Fibroblast of skin of right quadriceps (primary cell): ENCODE measurements at regions not wholly inside any gene's neighbourhood (a gene's known extent, or its start where the extent isn't known, plus 50 kb on each side); places are given as distances from the start of the nearest gene placed in this dataset.

Source experiments
- DNase-seq: peaks from one replicate; pipeline ENCODE4 v3.0.0-alpha.2; 2013

DNA sequence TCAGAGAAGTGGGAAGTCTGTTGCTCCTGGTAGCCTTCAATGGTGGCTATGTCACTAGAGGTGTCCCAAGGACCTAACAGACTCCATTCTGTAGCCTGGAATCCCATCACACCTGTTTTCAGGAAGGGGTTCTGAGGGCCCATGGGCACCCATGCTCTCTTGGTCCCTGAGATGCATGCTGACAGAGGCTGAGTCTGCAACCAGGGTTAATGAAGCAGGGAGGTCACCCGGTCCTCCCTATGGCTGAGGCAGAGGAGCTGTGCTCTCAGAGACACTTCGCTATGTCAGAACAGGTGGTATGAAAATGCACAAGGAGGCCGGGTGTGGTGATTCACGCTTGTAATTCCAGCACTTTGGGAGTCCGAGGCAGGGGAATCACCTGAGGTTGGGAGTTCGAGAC is 452.1 kb downstream of the TCERG1L start:
- DNase-seq: no peak

DNA sequence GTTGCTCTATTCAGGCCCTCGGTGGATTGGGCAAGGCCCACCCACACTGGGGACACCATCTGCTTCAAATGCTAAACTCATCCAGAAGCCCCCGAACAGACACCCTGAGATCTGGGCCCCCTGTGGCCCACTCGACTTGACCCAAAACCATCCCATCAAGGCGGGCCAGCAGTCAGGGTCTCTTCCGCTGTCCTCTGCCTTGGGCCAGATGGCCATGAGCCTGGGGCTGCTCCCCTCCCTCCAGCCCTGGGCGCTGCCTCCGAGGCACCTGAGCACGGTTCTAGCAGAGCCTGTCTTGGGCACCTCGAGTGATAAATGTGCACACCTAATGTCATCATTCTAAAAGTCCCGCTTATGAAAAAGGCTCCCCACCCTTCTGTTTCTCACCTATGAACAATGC is 449.4 kb downstream of the TCERG1L start:
- DNase-seq: no peak

DNA sequence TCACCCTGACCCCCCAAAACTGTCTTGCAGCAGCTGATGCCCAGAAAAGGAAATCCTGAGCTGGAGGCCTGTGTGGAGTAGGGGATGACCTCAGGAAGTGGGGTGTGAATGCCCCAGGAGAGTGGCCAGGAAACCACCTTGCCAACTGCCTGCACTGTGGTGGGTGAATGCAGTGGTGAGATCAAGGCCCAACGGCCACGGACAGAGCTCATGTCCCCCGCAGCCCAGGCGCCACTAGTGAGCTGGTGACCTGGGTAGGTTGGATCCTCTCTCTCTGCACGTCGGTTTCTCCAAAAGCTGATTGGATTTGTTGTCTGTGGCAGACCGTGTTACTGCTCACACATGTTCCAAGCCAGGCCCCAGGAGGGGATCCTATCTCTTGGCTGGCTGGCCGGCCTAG is 448.9 kb downstream of the TCERG1L start:
- DNase-seq: no peak

DNA sequence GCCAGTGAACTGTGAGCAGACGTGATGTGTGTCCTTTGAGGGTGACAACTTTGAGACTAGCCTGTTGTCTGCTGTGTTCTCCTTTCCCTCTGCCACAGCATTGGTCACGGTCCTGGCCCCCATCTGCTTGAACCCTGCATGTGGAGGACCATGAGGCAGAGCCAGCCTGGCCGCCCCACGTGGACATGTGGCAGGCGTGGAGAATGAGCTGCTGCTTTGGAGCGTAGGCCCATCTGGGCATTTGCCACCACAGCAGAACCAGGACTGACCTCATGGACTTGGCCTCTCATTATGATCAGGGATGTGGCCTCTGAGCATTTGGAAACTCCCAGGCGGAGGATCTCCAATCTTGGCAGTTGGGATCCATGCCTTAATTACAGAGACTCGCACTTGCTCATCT is 448.5 kb downstream of the TCERG1L start:
- DNase-seq: no peak

DNA sequence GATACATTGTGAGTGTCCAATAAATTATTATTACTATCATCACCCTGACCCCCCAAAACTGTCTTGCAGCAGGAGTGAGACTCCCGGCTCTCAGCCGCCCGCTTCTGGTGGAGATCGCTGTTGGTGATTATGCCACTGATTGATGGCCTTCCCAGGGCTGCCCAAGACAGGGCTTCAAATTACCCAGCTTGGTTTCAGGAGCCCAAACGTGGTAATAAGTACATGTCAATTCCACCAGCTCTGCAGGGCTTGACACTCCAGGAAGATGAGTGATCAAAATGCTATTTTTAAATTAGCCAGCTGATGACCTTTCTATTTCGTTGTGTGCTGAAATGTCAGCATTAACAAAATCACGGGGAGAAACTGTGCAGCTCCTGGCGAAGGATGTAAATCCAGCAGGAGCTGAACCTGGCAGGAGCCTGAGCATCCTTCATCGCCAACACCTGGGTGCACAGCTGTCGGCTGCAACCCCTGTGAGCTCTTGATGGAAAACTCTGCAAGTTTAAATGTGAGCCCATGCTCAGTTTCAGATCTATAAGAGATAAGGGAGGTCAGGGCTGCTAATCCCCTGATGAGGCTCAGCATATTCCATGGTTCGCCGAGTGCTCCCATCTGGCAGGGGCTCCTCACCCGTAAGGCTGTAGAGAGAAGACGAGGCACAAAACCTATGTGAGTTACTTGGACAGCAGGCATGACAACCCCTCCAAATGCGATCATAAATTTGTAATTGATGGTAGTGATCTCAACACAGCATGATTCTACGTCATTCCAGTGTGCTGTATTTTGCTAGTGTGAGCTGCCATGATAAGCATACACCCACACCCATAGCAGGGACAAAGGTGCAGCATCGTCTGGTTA is 446.3 kb downstream of the TCERG1L start:
- no peak for DNase-seq

DNA sequence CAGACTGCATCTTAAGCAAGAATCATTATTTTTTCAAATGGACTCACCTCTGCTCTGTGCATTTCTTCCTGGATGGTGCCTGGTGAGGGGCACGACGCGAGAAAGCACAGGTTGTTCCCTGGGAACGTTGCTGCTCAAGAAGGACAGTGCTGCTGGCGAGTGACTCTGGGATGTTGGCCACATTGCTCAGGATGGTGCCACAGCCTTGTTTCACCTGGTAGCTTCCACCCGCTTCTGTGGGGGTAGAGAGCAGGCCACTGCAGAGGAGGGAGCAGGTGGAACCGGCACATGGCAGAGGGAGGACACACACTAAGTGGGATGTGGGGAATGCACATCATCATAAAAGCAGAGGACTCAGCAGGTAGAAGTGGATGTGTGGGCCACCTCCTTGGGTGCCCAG is 444.7 kb downstream of the TCERG1L start:
- DNase-seq: no peak

DNA sequence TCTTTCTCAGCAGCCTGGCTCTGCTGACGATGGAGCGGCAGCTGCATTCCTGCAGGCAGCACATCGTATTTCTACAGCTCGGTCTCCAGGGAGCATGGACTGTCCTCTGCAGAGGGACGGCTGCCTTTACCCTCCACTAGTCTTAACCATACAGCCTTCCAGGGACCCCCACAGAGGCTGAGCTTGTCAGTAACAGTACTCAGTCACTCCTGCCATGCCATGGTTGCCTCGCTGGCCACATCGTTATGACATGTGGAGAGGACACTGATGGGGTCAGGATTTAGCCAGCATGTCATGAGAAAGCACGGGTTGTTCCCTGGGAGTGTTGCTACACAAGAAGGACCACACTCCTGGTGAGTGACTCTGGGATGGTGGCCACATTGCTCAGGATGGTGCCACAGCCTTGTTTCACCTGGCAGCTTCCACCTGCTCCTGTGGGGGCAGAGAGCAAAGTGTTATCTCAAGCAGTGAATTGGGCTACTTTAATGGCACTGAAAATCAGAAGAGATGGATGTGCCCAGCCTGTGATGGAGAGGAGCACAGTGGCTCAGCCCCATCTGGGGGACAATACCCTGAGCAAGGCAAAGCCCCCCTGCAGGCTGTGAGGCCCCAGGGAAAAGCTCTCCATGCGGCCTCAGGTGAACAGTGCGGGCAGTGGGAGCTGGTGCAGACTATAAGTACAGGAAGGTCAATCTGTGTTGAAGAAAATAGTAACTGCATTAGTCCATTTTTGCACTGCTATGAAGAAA is 443.9 kb downstream of the TCERG1L start:
- no peak for DNase-seq

DNA sequence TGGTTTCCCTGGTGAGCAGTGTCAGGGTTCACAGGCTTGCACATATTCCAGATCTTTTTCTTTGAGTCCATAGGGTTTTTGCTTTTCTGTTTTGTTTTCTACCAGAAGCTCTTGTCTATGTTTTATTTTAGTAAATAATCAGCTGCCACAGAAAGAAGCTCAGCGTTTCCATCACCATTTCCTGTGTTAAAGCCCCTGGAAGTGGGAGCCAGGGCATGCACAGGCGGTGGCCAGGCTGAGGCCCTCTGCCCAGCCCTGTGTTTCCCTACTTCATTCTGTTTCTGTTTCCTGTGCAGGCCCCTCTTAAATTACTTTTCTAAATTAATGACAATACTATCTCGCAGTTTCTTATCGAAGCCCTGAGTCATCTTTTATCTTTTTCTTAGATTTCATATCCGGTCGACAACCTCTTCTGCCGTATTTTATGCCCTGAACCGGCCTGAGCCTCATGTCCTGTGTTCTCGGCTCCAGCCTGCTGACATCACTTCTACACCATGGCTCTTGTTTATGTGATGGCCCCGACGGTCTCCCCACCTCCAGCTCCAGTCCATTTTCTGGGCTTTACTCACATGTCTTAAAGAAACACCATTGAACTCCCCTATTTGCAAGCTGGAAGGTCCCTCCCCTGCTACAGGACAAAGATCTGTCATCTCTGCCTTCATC is 442.2 kb downstream of the TCERG1L start:
- no peak for DNase-seq

DNA sequence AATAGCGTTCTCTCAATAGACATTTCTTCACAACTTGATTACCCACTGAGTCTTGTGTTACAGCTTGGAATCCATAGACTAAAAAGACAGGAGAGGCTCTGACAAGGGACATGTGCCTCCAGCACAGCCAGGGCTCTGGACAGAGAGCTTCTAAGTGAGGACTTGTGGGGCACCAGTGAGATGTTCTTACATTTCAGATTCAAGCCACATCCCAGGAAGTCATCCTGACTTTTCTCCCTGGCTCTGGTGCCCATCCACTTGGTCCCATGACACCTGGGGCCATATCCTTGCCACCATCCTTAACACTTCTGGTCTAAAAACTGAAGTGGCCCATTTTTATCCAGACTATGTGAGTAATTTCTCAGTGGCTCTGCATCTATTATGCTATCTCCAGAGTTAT is 440.1 kb downstream of the TCERG1L start:
- no peak for DNase-seq

DNA sequence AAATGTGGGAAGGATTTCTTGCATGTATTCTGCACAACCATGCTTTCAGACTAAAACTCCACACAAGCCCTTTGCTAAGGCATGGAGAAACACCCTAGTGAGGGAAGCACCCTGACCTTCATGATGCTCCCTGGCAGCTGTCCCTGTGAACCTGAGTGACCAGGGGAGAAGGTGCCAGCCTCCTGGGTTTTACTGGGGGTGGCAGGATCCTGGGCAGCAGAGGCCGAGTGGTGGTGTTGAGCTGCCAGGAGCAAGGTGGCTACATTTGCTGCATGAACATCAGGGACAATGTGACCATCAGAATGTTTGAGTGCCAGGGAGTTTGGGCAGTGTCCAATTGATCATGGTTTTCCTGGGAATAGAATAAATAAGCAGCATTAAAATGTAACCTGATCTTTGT is 437.9 kb downstream of the TCERG1L start:
- no peak for DNase-seq

DNA sequence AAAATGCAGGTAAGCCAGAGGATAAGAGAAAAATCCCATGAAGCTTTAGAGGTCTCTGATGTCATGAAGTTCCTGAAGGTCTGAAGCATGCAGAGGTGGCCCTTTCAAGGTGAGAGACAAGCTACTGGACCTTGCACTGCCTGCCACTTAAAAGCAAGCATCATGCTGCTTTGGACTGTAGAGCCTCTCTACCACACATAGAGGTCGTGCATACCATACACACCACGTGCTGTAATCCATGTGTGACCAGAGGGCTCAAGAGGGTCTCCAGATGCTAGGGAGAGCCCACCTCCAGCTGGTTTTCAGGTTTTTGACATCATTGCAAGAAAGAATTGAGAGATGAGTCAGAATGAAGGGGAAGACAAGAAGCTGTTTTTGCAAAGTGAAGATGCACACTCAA is 436.4 kb downstream of the TCERG1L start:
- DNase-seq: no peak

DNA sequence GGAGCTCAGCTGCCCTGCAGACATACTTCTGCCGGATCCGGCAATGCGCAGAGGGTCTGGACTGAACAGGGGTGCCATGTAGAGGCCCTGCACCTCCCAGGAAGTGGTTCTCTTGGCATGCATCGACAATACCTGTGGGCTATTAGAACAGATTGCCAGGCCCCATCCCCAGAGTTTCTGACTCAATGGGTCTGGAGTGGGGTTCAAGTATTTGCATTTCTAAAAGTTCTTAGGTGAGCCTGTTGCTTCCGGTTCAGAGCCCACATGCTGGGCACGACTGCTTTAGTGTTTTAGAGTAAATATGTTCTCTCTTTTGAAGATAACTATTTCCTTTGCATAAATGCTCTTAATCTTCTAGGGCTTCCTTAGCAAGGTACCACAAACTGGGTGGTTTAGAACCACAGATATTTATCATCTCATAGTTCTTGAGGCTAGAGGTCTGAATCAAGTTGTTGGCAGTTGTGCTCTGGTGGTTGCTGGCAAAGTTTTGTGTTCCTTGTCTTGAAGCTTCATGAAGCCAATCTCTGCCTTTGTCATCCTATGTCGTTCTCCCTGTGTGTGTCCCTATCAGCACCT is 435.5 kb downstream of the TCERG1L start:
- DNase-seq: no peak

DNA sequence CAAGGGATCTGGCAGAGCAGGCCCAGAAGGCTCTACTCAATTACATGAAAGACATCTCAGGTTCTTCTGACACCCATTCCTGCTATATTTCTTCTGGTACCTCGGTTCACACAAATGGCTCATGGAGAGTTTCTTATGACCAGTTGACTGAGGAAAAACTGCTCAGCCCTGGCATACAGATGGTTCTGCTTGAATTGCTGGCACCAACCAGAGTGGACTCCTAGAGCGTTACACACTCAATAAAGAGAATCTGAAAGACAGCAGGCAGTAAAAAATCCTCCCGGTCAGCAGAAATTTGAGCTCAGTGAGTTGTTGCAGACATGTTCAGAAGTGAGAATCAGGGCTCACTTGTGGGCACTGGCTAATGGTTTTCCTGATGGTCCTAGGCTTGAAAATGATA is 434.4 kb downstream of the TCERG1L start:
- DNase-seq: no peak

DNA sequence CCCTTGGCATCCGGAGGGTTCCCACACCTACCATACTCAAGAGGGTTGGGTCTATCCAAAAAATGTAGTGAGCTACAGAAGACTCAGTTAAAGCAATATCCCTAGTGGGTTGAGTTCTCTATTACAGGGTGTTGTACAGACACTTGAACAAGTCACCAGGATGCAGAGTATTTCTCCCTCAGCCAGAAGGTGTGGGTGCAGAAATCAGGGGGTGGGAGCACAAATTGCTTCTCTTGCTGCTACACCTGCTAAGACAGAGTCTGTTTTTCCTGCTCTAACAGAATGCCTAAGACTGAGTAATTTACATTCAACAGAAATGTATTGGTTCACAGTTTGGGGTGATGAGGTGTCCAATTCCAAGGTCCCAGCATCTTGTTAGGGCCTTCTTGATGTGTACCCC is 433.4 kb downstream of the TCERG1L start:
- DNase-seq: no peak

DNA sequence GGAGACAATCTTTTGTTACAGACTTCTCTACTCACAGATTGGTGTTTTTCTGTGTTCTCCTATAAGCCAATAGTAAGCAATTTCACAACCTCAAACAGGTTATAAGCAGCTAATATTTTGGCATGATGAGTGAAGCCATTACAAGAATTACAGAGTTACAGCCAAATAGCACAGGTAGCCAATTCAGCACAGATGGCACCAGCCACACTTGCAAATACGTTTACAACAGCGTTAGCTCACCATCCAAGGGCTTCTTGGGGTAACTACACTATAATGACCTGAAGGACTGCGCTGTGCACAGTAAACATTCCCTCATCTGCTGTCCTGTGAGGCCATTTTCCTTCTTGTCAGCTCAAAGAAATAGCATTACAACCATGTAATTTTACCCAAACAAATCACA is 428.6 kb downstream of the TCERG1L start:
- DNase-seq: no peak

DNA sequence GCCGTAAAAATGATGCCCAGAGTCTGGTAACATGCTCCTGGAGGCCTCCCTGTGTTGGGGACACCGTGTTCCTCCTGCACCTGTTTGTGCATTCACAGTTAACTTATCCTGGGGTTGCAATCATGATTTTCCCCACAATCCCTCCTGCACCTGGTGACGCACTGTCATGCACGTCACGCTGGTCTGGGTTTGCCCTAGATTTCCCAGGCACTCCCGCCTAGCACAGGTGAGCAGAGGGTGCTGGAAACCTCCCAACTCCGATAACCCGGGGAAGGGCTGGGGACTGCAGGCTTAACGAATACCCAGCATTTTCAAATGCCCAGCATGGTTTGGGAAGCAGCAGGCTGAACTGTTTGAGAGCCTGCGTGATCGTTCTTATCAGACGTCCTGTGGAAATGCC is 427.1 kb downstream of the TCERG1L start:
- DNase-seq: no peak

DNA sequence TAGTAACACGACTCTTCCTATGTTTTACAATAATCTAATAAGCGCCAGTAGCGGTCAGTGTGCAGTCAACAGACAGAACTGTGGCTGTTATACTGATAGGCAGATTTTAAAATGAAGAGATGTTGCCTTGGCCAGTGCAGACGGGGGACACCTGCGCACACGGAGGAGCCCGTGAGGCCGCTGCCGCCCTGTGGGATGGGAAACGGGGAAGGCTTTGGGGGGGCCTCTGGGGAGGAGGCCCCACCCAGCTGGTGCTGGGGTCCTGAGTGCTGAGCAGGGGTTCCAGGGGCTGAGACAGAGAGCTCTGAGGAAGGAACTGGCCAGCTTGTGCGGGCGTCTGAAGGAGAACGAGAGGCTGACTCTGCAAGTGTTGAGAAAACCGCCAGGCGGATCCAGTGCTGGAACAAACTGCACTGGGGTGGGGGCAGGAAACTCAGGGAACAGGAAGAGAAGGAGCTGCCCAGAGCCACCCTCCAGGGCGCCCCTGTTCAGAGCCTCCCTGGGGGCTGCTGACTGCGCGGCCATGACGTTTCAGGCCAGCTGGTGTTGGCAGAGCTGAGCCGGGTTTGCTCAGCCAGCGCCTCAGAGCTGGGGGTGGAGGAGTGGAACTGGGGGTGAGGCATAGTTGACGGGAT is 426.4 kb downstream of the TCERG1L start:
- DNase-seq: no peak

DNA sequence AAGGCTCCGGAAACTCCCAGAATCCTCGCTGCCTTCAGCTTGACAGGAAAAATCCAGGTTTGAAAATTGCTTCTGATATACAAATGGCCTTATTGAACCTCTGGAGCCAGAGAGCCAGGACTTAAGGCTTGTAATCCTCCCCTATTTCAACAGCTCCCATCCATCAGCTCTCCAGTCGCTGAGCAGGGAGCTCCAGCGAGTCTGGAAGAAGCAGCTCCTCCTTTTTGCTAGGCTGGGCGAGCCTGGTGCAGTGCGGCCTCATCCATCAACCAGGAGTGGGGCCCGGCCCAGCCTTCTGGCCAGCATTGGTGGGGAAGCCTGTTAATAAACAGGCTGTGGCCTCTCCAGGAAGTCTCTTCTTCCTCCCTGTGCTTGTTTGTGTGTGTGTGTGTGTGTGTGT is 424.4 kb downstream of the TCERG1L start:
- no peak for DNase-seq

DNA sequence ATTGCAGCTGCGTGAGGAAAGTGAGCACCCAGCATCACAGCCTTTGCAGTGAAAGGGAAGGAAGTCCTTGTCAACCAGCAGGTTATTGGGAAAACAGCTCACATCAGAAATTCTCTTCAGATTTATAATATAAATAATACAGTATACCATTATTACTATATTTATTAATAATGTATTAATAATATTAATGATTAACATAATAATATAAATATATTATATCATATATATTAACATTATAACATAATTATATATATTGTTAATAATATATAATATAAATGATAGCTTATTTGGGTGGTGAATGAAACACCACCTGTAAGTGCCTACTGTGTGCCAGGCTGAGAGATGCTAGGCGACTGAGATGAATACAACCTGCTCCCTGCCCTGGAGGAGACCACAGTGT is 423.0 kb downstream of the TCERG1L start:
- no peak for DNase-seq

DNA sequence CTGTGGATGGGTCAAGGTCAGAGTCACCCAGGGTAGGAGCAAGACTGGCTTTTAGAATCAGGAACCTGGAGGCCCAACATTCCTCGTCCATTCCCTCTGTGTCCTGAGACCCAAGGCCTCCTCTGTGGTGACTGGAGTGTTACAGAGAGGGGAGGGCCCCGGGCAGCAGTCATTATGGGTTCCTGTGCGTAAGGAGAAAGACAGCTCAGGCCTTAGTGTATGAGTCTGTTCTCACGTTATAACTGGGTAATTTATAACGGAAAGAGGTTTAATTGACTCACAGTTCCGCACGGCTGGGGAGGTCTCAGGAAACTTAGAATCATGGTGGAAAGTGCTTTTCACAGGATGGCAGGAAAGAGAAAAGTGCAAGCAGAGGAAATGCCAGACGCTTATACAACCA is 422.3 kb downstream of the TCERG1L start:
- no peak for DNase-seq

DNA sequence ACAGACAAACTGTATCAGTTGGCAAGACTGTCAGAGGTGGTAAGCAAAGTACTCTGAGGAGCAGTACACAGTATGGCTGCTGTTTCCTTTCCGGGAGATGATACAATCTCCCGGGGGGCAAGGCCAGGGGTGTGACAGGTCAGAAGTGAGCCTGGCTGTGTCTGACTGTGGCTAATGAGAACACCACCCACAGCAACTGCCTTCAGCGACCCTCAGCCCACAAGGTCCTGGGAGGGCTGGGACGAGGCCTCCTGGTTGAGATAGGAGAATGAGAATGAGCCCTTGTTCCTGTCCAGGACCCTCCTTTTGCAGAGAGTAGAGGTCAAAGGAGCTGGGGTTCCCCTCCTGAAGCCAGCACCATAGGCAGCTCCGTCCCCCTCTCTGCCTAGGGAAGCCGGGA is 421.7 kb downstream of the TCERG1L start:
- DNase-seq: no peak

DNA sequence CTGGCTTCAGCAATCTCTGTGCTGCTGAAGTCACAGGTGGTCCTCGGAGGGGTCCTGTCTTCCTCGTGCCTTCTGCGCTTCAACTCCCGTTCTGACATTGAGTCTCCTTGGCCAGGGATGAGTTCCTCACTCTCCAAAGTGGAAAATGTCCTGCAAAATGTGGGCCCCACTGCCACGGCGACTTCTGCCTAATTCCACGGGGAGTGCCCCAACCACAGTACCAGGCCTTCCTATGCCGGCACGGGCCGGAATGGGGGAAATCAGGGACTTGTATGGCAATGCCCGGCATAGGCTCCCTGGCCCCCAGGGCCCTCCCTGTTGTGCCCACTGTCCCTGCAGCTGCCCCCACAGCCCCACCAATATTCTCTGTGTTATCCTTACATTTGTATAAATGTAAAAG is 420.5 kb downstream of the TCERG1L start:
- no peak for DNase-seq

DNA sequence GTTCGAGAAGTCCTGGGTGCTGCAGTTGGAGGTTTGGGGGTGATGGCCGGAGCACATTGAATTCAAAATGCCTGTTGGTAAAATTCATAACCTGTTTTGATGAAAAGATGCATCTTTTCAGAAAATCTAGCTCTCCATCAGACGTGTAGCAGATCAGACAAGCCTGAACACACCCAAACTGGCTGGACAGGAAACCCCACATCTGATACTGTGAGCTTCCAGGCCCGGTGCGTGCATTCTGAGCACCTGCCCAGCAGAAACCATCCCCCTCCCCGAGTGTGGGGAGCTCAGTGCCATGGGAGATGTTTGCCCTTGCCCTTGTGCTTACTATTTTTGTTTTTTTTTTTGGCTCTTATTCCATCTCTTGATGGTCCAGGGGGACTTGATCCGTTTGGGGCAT is 417.1 kb downstream of the TCERG1L start:
- DNase-seq: no peak
